Fibroblast of villous mesenchyme (primary cell): ENCODE measurements at regions not wholly inside any gene's neighbourhood (a gene's known extent, or its start where the extent isn't known, plus 50 kb on each side); places are given as distances from the start of the nearest gene placed in this dataset.

Experiments used
- DNase-seq: peaks from one replicate; pipeline ENCODE4 v3.0.0-alpha.2; 2010; ENCODE audit warnings: low read depth
- H3K4me3 ChIP-seq: 2 replicates; pipeline ENCODE4 v1.5.1; 2011; ENCODE audit warnings: low read depth, mild to moderate bottlenecking, low read length
- TF ChIP-seq, protein P1 (sequence below): IDR thresholded peaks from 2 replicates; pipeline ENCODE4 v1.5.1; 2012; ENCODE audit warnings: low read depth, mild to moderate bottlenecking, low read length; ENCODE audit not compliant: insufficient read depth

- H3K4me3 ChIP-seq = no peak overlapping the region
- DNase-seq = peak; percentile 73
- TF ChIP-seq, protein P1, sequence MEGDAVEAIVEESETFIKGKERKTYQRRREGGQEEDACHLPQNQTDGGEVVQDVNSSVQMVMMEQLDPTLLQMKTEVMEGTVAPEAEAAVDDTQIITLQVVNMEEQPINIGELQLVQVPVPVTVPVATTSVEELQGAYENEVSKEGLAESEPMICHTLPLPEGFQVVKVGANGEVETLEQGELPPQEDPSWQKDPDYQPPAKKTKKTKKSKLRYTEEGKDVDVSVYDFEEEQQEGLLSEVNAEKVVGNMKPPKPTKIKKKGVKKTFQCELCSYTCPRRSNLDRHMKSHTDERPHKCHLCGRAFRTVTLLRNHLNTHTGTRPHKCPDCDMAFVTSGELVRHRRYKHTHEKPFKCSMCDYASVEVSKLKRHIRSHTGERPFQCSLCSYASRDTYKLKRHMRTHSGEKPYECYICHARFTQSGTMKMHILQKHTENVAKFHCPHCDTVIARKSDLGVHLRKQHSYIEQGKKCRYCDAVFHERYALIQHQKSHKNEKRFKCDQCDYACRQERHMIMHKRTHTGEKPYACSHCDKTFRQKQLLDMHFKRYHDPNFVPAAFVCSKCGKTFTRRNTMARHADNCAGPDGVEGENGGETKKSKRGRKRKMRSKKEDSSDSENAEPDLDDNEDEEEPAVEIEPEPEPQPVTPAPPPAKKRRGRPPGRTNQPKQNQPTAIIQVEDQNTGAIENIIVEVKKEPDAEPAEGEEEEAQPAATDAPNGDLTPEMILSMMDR = no peak
Observed at GRCh38 chr15:38860253-38860652, 295.6 kb upstream of the RASGRP1 start.

DNA sequence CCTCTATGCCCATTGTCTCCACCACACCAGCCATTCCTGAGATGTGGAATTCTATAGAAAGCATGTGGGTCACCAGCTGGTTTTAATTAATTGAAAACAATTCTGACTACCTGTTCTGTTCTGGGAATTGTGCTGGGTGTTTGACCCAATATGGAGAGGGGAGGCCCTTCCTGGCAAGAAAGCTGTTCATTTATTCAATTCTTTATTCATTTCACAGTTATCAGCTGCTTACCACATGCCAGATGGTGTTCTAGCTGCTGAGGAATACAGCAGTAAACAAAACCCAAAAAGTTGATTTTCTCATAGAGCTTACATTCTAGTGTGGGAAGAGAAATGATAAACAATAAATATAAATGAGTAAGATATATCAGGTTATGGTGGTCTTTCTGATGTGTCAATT, 296.1 kb upstream of the RASGRP1 start:
- H3K4me3 ChIP-seq = no peak overlapping the region
- peak; percentile 74 for DNase-seq
- TF ChIP-seq, protein P1 = no peak

- H3K4me3 ChIP-seq = no peak overlapping the region
- TF ChIP-seq, protein P1 = no peak
- peak; percentile 46 for DNase-seq
Observed at GRCh38 chr15:38861108-38861507, 296.5 kb upstream of the RASGRP1 start.

DNA sequence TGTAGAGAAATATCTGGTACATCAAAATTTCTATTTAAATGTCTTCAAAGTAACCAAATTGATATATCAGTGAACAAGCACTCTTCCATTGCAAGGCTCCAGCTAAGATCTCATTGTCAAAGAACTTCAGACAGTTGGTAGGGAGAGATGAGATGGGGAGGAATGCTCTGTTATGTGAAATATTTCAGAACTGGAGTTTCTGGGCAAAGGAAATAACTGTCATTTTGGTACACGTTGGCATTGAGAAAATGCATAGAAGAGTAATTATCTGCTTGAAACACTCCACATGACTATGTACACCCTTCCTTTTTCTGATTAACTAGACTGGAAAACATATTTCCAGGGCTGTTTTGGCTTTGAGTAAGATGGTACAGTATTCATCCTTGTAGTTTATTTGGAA, 297.5 kb upstream of the RASGRP1 start:
- H3K4me3 ChIP-seq = no peak overlapping the region
- no peak for DNase-seq
- TF ChIP-seq, protein P1 = no peak

DNA sequence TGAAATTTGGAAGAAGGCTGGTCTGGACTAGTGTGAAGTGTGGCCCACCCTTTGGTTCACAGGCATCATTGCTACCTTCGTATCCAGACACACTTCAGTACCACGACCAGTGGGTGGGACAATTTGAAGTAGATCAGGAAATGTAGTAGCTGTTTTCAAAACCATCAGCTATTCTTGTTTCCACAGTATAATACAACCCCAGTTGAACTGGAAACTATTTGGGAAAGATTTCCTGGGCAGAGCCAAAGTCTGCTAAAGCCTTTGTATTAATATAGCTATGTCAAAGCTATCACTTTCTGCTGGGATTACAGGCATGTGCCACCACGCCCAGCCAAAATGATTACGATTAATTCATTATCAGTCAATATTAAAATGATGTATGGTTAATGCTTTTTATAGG, 298.8 kb upstream of the RASGRP1 start:
- DNase-seq = no peak
- TF ChIP-seq, protein P1 = no peak
- H3K4me3 ChIP-seq = no peak overlapping the region

- H3K4me3 ChIP-seq = no peak overlapping the region
- no peak for DNase-seq
- TF ChIP-seq, protein P1 = no peak
Observed at GRCh38 chr15:38864122-38864521, 299.5 kb upstream of the RASGRP1 start.

DNA sequence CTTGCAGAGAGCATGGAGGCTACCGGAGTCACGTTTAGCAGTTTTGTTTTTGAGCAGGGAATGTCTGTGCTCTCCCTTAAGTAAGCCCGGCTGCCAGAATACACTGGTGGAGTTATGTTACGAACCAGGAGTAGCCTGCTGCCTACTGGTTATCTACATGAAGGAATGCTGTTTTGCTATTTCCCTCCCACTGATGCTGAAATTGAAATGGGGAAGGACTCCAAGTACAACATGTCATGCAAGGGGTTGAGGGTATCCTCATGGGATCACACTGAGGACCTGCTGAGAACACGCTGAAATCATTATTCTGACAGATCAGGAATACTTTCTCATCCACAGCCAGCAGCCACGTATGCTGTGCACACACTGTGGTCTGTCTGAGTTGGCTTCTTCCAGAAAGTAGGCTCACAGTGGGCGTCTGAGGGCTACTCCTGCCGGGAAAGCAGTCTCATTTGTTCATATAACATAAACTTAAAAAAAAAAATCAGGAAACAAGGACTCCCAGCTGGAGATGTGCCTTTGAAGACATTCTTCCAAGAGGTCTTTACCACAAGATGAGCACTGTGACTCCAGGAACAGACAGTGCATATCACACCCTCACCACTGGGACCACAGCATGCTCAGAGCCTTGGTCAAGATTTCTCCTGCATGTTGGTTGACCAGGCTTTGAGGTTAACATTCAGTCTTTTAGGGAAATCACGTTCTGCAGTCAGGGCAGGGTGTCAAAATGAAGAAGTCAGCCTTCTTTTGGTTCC, 300.4 kb upstream of the RASGRP1 start:
- DNase-seq = peak; percentile 84
- TF ChIP-seq, protein P1 = peak; percentile 28
- H3K4me3 ChIP-seq = no peak overlapping the region
